Aorta (tissue), 5 donors: ENCODE measurements at regions not wholly inside any gene's neighbourhood (a gene's known extent, or its start where the extent isn't known, plus 50 kb on each side); places are given as distances from the start of the nearest gene placed in this dataset.

Source experiments
- ATAC-seq: fragments of 200-7000 bp; cut with Tn5 transposase; one replicate; pipeline ENCODE4 v1.9.1; 2022; ENCODE audit warnings: moderate library complexity; ENCODE audit not compliant: low FRiP score
- DNase-seq, 2 donors: peaks; one replicate each; pipeline ENCODE4 v3.0.0-alpha.2; 2020
- H3K27ac ChIP-seq, 2 donors: one replicate each; pipeline ENCODE4 v1.5.1; 2013; ENCODE audit warnings: low read length in 2 of 2, mild to moderate bottlenecking in 2 of 2, moderate library complexity in 2 of 2, control low read depth in 1 of 2, inconsistent platforms in 1 of 2, low read depth in 1 of 2
- H3K27me3 ChIP-seq, 2 donors: one replicate each; pipeline ENCODE4 v1.6.1; 2013; ENCODE audit warnings: control low read depth in 1 of 2, low read length in 1 of 2, mild to moderate bottlenecking in 1 of 2, moderate library complexity in 1 of 2; ENCODE audit not compliant: insufficient read depth in 2 of 2, control insufficient read depth in 1 of 2
- H3K36me3 ChIP-seq, 2 donors: one replicate each; pipeline ENCODE4 v1.6.1; 2013; ENCODE audit warnings: control low read depth in 1 of 2, low read length in 1 of 2, mild to moderate bottlenecking in 1 of 2; ENCODE audit not compliant: insufficient read depth in 2 of 2, control insufficient read depth in 1 of 2
- H3K4me1 ChIP-seq, 2 donors: one replicate each; pipeline ENCODE4 v1.6.1; 2013; ENCODE audit warnings: low read length in 2 of 2, control low read depth in 1 of 2, mild to moderate bottlenecking in 1 of 2, moderate library complexity in 1 of 2; ENCODE audit not compliant: insufficient read depth in 2 of 2, control insufficient read depth in 1 of 2
- H3K4me3 ChIP-seq, 2 donors: one replicate each; pipeline ENCODE4 v1.5.1; 2013; ENCODE audit warnings: low read length in 2 of 2, control low read depth in 1 of 2, mild to moderate bottlenecking in 1 of 2
- H3K9me3 ChIP-seq: one replicate; pipeline ENCODE4 v1.6.1; 2013; ENCODE audit warnings: mild to moderate bottlenecking, low read length; ENCODE audit not compliant: control insufficient read depth
- WGBS, 2 donors: extraction: QIAGEN DNeasy Blood & Tissue Kit; methylation state at CpG; one replicate each; pipeline ENCODE4 v1.1.7; 2013; 5-methylcytosine and 5-hydroxymethylcytosine counted together
- intact Hi-C, 2 donors: fragments of 100-400 bp; cut with DNase I; formaldehyde crosslinking; loops; one replicate each; pipeline versions ENCODE4 v1.14.2 to v1.15.0; 2022
- donor health status: healthy with polysubstance abuse.
- donor health status: Bipolar disorder and iron deficiency.
- donor health status: DM: no; HTN: no; CAD: no.
- donor health status: DM: no; HTN: no; CAD: no.
- donor health status: DM: yes; HTN: yes; CAD: no.

DNA sequence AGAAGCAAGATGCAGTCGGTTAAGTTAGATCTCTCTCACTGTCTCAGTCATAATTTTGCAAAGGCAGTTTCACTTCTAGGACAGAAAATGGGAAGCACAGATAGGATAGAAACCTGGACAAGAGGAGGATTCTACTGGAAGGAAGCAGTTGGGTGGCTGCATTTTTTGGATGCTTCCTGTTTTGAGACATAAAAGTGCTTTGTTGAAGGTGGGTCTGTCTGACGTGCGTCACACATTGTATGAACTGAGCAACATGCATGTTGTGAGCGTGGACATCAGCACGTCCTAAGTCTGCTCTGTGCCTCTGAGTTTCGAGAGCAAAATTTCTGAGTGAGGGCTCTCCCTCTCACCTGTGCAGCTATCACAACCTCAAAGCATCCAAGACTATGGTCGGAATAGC, 68.7 kb upstream of the SNX9 start:
- H3K9me3 ChIP-seq: no peaks in the 10 kb centered on the region
- WGBS, 2 donors: 94 to 98% methylated on average over 7 of the region's 7 CpGs
- DNase-seq (no peak), ATAC-seq (no peak)
- no peaks in the 10 kb centered on the region for H3K36me3 ChIP-seq
- no peaks in the 10 kb centered on the region for H3K27me3 ChIP-seq
- no peaks in the 10 kb centered on the region for H3K4me1 ChIP-seq
- H3K4me3 ChIP-seq: no peak overlapping the region
- intact Hi-C loops: loop anchor here in 1 of 2 donors (5.0 kb wide), 1 partner anchor 128 kb away; no protein-coding TSS in a partner anchor
- H3K27ac ChIP-seq: no peak overlapping the region

GRCh38 chr6:157755032-157755745, 67.9 kb upstream of the SNX9 start:
- Histone ChIP-seq H3K27ac (no peak overlapping the region), H3K36me3 (no peaks in the 10 kb centered on the region), H3K27me3 (no peaks in the 10 kb centered on the region), H3K4me1 (no peaks in the 10 kb centered on the region), H3K4me3 (no peak overlapping the region), H3K9me3 (no peaks in the 10 kb centered on the region)
- WGBS, 2 donors: 76 to 83% methylated on average over 12 of the region's 12 CpGs
- DNase-seq (no peak), ATAC-seq (no peak)
- intact Hi-C loops: loop anchor here in 1 of 2 donors (5.0 kb wide), 2 partner anchors 67 to 117 kb away; partner anchors contain the start of gene SNX9

DNA sequence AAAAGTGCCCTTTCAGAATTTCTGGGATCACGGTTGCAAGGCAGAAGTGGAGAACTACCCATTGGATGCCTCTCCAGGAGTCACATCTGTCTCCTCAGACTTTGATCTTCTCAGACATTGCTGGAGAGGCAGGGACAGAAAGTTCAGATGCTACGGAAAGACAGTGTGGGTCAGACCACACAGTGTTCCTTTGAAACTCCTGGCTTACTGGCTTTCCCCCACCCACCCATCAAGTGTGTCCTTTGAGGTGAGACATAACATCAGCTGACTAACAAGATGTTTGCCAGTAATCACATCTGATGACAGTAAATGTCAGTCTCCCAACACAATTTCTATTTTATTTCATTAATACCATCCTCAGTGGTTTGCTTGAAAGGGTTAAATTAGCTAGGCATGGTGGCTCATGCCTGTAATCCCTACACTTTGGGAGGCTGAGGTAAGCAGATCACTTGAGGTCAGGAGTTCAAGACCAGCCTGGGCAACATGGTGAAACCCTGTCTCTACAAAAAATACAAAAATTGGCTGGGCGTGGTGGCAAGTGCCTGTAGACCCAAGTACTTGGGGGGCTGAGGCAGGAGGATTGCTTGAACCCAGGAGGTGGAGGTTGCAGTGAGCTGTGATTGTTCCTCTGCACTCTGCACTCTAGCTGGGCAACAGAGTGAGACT, 67.2 kb upstream of the SNX9 start:
- Histone ChIP-seq H3K36me3 (no peaks in the 10 kb centered on the region), H3K9me3 (no peaks in the 10 kb centered on the region), H3K4me1 (peaks cover 0 to 2% of the 10 kb centered on the region in 2 donors), H3K27me3 (no peaks in the 10 kb centered on the region), H3K4me3 (no peak overlapping the region), H3K27ac (no peak overlapping the region)
- WGBS, 2 donors: 96 to 97% methylated on average over 3 of the region's 3 CpGs
- DNase-seq: no peak
- intact Hi-C loops: loop anchor here (2.0 to 5.0 kb wide), 3 partner anchors 66 to 117 kb away; partner anchors contain the start of gene SNX9 (in 1 of the 2)
- ATAC-seq: no peak

DNA sequence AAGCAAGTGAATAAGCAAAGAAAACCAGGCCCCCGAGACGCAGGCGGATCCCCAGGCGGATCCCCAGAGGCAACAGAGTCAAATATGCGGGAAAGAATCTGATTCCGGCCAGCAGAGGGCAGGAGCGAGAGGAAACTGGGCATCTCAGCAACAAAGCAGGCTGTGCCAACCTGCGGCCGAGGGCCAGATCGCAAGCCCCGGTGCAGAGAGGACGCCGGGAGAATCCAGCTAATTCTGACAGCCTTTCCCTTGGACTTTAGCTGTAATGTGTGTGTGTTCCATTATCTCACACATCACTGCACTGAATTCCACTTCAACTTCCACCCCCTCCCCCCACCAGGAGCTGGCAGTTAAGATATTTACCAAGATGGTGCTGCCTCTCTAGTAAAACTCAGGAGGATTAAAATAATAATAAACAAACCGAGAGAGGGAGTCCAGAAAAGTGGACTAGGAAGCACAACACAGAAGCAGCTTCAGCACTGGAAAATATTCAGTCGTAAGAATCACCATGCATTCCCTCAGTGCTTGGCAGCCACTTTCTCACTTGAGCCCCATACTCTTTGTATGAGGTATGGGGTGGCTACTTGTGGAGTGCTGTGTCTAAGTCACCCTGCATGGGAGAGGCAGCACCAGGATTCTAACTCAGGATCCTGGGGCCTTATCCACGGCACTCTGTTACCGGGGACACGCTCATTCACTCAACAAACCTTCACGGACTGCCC, 66.2 kb upstream of the SNX9 start:
- peaks cover 0 to 2% of the 10 kb centered on the region in 2 donors for H3K4me1 ChIP-seq
- H3K9me3 ChIP-seq: no peaks in the 10 kb centered on the region
- intact Hi-C loops: loop anchor here (2.0 to 5.0 kb wide), 3 partner anchors 65 to 116 kb away; partner anchors contain the start of gene SNX9 (in 1 of the 2)
- 18 to 21% methylated on average over 19 of the region's 19 CpGs for WGBS, 2 donors
- no peaks in the 10 kb centered on the region for H3K27me3 ChIP-seq
- H3K4me3 ChIP-seq: no peak overlapping the region
- peak; percentile 92 for ATAC-seq
- H3K36me3 ChIP-seq: no peaks in the 10 kb centered on the region
- peak overlapping the region in 1 of 2 donors; percentile 35 for H3K27ac ChIP-seq
- DNase-seq: peak; percentile 94 to 97

GRCh38 chr6:157757430-157758403, 65.3 kb upstream of the SNX9 start:
- Histone ChIP-seq H3K9me3 (no peaks in the 10 kb centered on the region), H3K27ac (peak overlapping the region in 1 of 2 donors; percentile 31), H3K36me3 (no peaks in the 10 kb centered on the region), H3K27me3 (no peaks in the 10 kb centered on the region), H3K4me3 (no peak overlapping the region), H3K4me1 (peaks cover 0 to 2% of the 10 kb centered on the region in 2 donors)
- 94 to 96% methylated on average over 7 of the region's 7 CpGs for WGBS, 2 donors
- ATAC-seq (no peak), DNase-seq (no peak)
- intact Hi-C loops: loop anchor here (2.0 to 5.0 kb wide), 3 partner anchors 65 to 115 kb away; partner anchors contain the start of gene SNX9 (in 1 of the 2)

- no peaks in the 10 kb centered on the region for H3K36me3 ChIP-seq
- H3K9me3 ChIP-seq: no peaks in the 10 kb centered on the region
- DNase-seq (no peak), ATAC-seq (no peak)
- no peak overlapping the region for H3K27ac ChIP-seq
- no peak overlapping the region for H3K4me3 ChIP-seq
- intact Hi-C loops: loop anchor here in 1 of 2 donors (5.0 kb wide), 2 partner anchors 64 to 114 kb away; partner anchors contain the start of gene SNX9
- H3K4me1 ChIP-seq: peaks cover 0 to 2% of the 10 kb centered on the region in 2 donors
- 92 to 96% methylated on average over 7 of the region's 7 CpGs for WGBS, 2 donors
- no peaks in the 10 kb centered on the region for H3K27me3 ChIP-seq
Measured at GRCh38 chr6:157758516-157759023, 64.5 kb upstream of the SNX9 start.

DNA sequence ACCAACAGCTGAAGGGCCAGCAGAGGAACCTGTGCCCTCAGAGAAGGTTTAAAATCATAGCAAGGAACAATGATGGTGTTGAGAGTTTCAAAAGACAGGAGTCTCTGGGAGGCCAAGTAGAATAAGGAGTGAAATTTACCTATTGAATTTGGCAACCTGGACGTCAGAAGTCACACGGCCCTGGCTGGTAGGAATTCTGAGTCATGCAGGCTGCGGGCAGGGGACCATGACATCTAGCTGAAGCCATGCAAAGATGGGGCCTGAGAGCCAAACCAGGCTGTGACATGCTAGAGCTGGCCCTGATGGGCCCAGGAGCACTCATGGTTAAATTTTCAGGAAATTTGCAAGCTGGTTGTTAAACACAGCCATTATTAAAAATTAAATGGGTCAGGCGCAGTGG, 64.0 kb upstream of the SNX9 start:
- H3K9me3 ChIP-seq: no peaks in the 10 kb centered on the region
- ATAC-seq (no peak), DNase-seq (no peak)
- H3K27me3 ChIP-seq: no peaks in the 10 kb centered on the region
- no peak overlapping the region for H3K27ac ChIP-seq
- H3K4me1 ChIP-seq: peaks cover 3% of the 10 kb centered on the region in 2 donors
- intact Hi-C loops: loop anchor here in 1 of 2 donors (5.0 kb wide), 2 partner anchors 63 to 113 kb away; partner anchors contain the start of gene SNX9
- no peaks in the 10 kb centered on the region for H3K36me3 ChIP-seq
- no peak overlapping the region for H3K4me3 ChIP-seq
- 64 to 72% methylated on average over 4 of the region's 4 CpGs for WGBS, 2 donors
